Kidney epithelial cell (primary cell): ENCODE measurements at regions not wholly inside any gene's neighbourhood (a gene's known extent, or its start where the extent isn't known, plus 50 kb on each side); places are given as distances from the start of the nearest gene placed in this dataset.
"Not testable (repeated sequence)": the region's sequence is repeated elsewhere in the genome, so short reads cannot be mapped to it uniquely, and the experiment has no call there.

Experiments used
- DNase-seq: peaks from one replicate; pipeline ENCODE4 v3.0.0-alpha.2; 2010; ENCODE audit warnings: low read depth
- H3K27me3 ChIP-seq: 2 replicates; pipeline ENCODE4 v1.6.0; 2011; ENCODE audit warnings: low read length; ENCODE audit not compliant: control insufficient read depth, insufficient read depth
- H3K36me3 ChIP-seq: 2 replicates; pipeline ENCODE4 v1.5.1; 2011; ENCODE audit warnings: low read length; ENCODE audit not compliant: control insufficient read depth, insufficient read depth
- H3K4me3 ChIP-seq: 2 replicates; pipeline ENCODE4 v1.5.1; 2011; ENCODE audit warnings: low read depth, mild to moderate bottlenecking, control low read depth, low read length
- CTCF ChIP-seq: IDR thresholded peaks from 2 replicates; pipeline ENCODE4 v1.5.1; 2011; ENCODE audit warnings: mild to moderate bottlenecking, moderate library complexity, low read length, control low read depth, inconsistent platforms; ENCODE audit not compliant: insufficient read depth, poor library complexity, severe bottlenecking

- H3K4me3 ChIP-seq: no peak overlapping the region
- no peaks in the 10 kb centered on the region for H3K27me3 ChIP-seq
- no peak for DNase-seq
- TF ChIP-seq CTCF: no peak
- H3K36me3 ChIP-seq: no peaks in the 10 kb centered on the region
These were observed 808.9 kb downstream of the CCSER2 start for GRCh38 chr10:85137253-85137652.

- Histone ChIP-seq H3K36me3 (no peaks in the 10 kb centered on the region), H3K4me3 (no peak overlapping the region), H3K27me3 (no peaks in the 10 kb centered on the region)
- TF ChIP-seq CTCF: no peak
- no peak for DNase-seq
These were observed 809.7 kb downstream of the CCSER2 start for GRCh38 chr10:85138046-85138445.

GRCh38 chr10:85139124-85139523 is 810.7 kb downstream of the CCSER2 start:
- Histone ChIP-seq H3K36me3 (no peaks in the 10 kb centered on the region), H3K27me3 (no peaks in the 10 kb centered on the region), H3K4me3 (no peak overlapping the region)
- TF ChIP-seq CTCF: no peak
- DNase-seq: no peak

GRCh38 chr10:85141520-85141919 is 813.1 kb downstream of the CCSER2 start:
- not testable (repeated sequence) for DNase-seq, H3K27me3 ChIP-seq, H3K4me3 ChIP-seq, H3K36me3 ChIP-seq

- no peaks in the 10 kb centered on the region for H3K27me3 ChIP-seq
- TF ChIP-seq CTCF: no peak
- no peak overlapping the region for H3K4me3 ChIP-seq
- no peak for DNase-seq
- no peaks in the 10 kb centered on the region for H3K36me3 ChIP-seq
These were observed 817.6 kb downstream of the CCSER2 start for GRCh38 chr10:85145966-85146365.

- Histone ChIP-seq H3K36me3 (no peaks in the 10 kb centered on the region), H3K4me3 (no peak overlapping the region), H3K27me3 (no peaks in the 10 kb centered on the region)
- no peak for TF ChIP-seq CTCF
- DNase-seq: no peak
These were observed 819.2 kb downstream of the CCSER2 start for GRCh38 chr10:85147346-85148250.
